GM12874 (cell line): ENCODE measurements at regions not wholly inside any gene's neighbourhood (a gene's known extent, or its start where the extent isn't known, plus 50 kb on each side); places are given as distances from the start of the nearest gene placed in this dataset.

ENCODE experiments used
- CTCF ChIP-seq: IDR thresholded peaks from 2 replicates; pipeline ENCODE4 v1.5.1; 2011; ENCODE audit warnings: low read depth, mild to moderate bottlenecking, control low read depth, low read length, moderate library complexity; ENCODE audit not compliant: insufficient read depth

GRCh38 chr15:77803487-77803886 is 170.8 kb upstream of the LINGO1 start:
- no peak for TF ChIP-seq CTCF

- no peak for TF ChIP-seq CTCF
These were observed 167.6 kb upstream of the LINGO1 start for GRCh38 chr15:77800305-77800704.

- TF ChIP-seq CTCF: no peak
These were observed 166.1 kb upstream of the LINGO1 start for GRCh38 chr15:77798847-77799246.

GRCh38 chr15:77798151-77798835 is 165.6 kb upstream of the LINGO1 start:
- TF ChIP-seq CTCF: no peak

- TF ChIP-seq CTCF: no peak
These were observed 164.6 kb upstream of the LINGO1 start for GRCh38 chr15:77797270-77797669.

- no peak for TF ChIP-seq CTCF
These were observed 163.5 kb upstream of the LINGO1 start for GRCh38 chr15:77796046-77796729.

GRCh38 chr15:77795446-77795845 is 162.7 kb upstream of the LINGO1 start:
- TF ChIP-seq CTCF: no peak
